OCI-LY1 (cell line): ENCODE measurements at regions not wholly inside any gene's neighbourhood (a gene's known extent, or its start where the extent isn't known, plus 50 kb on each side); places are given as distances from the start of the nearest gene placed in this dataset.

Source experiments
- H2AFZ ChIP-seq: fragments of 200-600 bp; sonication (generic), shearing (Covaris generic); 2 replicates; pipeline ENCODE4 v1.6.0; 2014; ENCODE audit warnings: antibody characterized with exemption, mild to moderate bottlenecking, low read length
- H3F3A ChIP-seq: fragments of 200-600 bp; sonication (generic), shearing (Covaris generic); 2 replicates; pipeline ENCODE4 v1.6.0; 2014; ENCODE audit warnings: mild to moderate bottlenecking, antibody characterized with exemption, low read length, moderate library complexity; ENCODE audit not compliant: insufficient read depth
- H3K27ac ChIP-seq: fragments of 200-600 bp; sonication (generic); 2 replicates; pipeline ENCODE4 v1.5.1; 2014; ENCODE audit warnings: low read length, mixed run types, mild to moderate bottlenecking, low read depth; ENCODE audit not compliant: poor library complexity, severe bottlenecking
- H3K27me3 ChIP-seq: fragments of 200-600 bp; sonication (generic); 2 replicates; pipeline ENCODE4 v1.6.0; 2014; ENCODE audit warnings: antibody characterized with exemption, mild to moderate bottlenecking, low read length, moderate library complexity; ENCODE audit not compliant: insufficient read depth
- H3K36me3 ChIP-seq: fragments of 200-600 bp; sonication (generic); 2 replicates; pipeline ENCODE4 v1.6.1; 2014; ENCODE audit warnings: mild to moderate bottlenecking, antibody characterized with exemption, low read length, moderate library complexity, mixed read lengths; ENCODE audit not compliant: insufficient read depth
- H3K4me1 ChIP-seq: fragments of 200-600 bp; sonication (generic); 2 replicates; pipeline ENCODE4 v1.5.1; 2014; ENCODE audit warnings: mild to moderate bottlenecking, low read length, moderate library complexity; ENCODE audit not compliant: insufficient read depth, severe bottlenecking
- H3K4me2 ChIP-seq: fragments of 200-600 bp; sonication (generic), shearing (Covaris generic); 2 replicates; pipeline ENCODE4 v1.6.1; 2014; ENCODE audit warnings: low read length
- H3K4me3 ChIP-seq: fragments of 200-600 bp; sonication (generic); 2 replicates; pipeline ENCODE4 v1.5.1; 2014; ENCODE audit warnings: low read length, low read depth, mild to moderate bottlenecking, mixed read lengths; ENCODE audit not compliant: poor library complexity, severe bottlenecking
- H3K79me2 ChIP-seq: fragments of 200-600 bp; shearing (Covaris generic); 2 replicates; pipeline ENCODE4 v1.6.1; 2016; ENCODE audit warnings: mixed run types, low read length, mixed read lengths; ENCODE audit not compliant: insufficient read depth
- H3K9ac ChIP-seq: fragments of 200-600 bp; sonication (generic), shearing (Covaris generic); 2 replicates; pipeline ENCODE4 v1.6.1; 2014; ENCODE audit warnings: mild to moderate bottlenecking, low read length, mixed read lengths
- H3K9me2 ChIP-seq: fragments of 200-600 bp; sonication (generic), shearing (Covaris generic); 2 replicates; pipeline ENCODE4 v1.6.1; 2014; ENCODE audit warnings: low read depth, mild to moderate bottlenecking, low read length, mixed read lengths
- H3K9me3 ChIP-seq: fragments of 200-600 bp; shearing (Covaris generic); 2 replicates; pipeline ENCODE4 v1.6.1; 2014; ENCODE audit warnings: low read length, mixed read lengths
- H4K20me1 ChIP-seq: fragments of 200-600 bp; sonication (generic), shearing (Covaris generic); 2 replicates; pipeline ENCODE4 v1.6.0; 2016; ENCODE audit warnings: mild to moderate bottlenecking, low read length; ENCODE audit not compliant: insufficient read depth
- CTCF ChIP-seq: fragments of 200-600 bp; sonication (generic), shearing (Covaris generic); IDR thresholded peaks from 2 replicates; pipeline ENCODE4 v1.5.1; 2017; ENCODE audit warnings: mild to moderate bottlenecking, antibody characterized with exemption, low read length, moderate library complexity, mixed read lengths
- EZH2 ChIP-seq: fragments of 200-600 bp; sonication (generic), shearing (Covaris generic); IDR thresholded peaks from 2 replicates; pipeline ENCODE4 v1.8.0; 2017; ENCODE audit warnings: borderline replicate concordance, mixed run types, mild to moderate bottlenecking, antibody characterized with exemption, low read length, moderate library complexity, mixed read lengths

- no peaks in the 10 kb centered on the region for H4K20me1 ChIP-seq
- H3K27ac ChIP-seq, result no peak overlapping the region
- no peaks in the 10 kb centered on the region for H3K9me3 ChIP-seq
- no peaks in the 10 kb centered on the region for H3K79me2 ChIP-seq
- no peak overlapping the region for H3K9ac ChIP-seq
- no peaks in the 10 kb centered on the region for H3K9me2 ChIP-seq
- H3K27me3 ChIP-seq, result no peaks in the 10 kb centered on the region
- H3K36me3 ChIP-seq, result no peaks in the 10 kb centered on the region
- H3F3A ChIP-seq, result no peaks in the 10 kb centered on the region
- no peak overlapping the region for H3K4me2 ChIP-seq
- TF ChIP-seq CTCF, result no peak
- TF ChIP-seq EZH2, result no peak
- no peak overlapping the region for H2AFZ ChIP-seq
- H3K4me1 ChIP-seq, result no peaks in the 10 kb centered on the region
- no peak overlapping the region for H3K4me3 ChIP-seq
Measured at GRCh38 chr6:155509743-155510475, 54.3 kb upstream of the NOX3 start.

DNA sequence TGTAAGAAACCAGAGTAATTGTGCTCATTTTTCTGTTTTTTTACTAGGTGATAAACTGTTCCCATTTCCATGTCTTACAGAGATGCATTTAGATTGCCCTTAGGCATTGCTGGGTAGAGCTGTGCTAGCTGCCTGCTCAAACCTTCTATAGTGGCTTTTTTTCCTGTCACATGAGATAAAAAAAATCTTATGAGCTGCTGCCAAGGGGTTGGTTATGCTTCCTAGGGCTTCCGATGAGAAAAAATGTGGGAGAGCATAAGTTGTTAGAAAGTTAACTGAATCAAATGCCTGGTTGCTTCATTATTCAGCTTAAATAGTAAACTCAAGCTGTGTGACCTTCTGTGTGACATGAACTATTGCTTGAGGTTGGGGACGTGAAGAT, 50.0 kb upstream of the NOX3 start:
- H3K36me3 ChIP-seq, result no peaks in the 10 kb centered on the region

More for the DNA sequence above, 50.0 kb upstream of the NOX3 start:
- H3F3A ChIP-seq, result no peaks in the 10 kb centered on the region
- H2AFZ ChIP-seq, result no peak overlapping the region
- H3K9ac ChIP-seq, result no peak overlapping the region
- H4K20me1 ChIP-seq, result no peaks in the 10 kb centered on the region
- no peak overlapping the region for H3K4me3 ChIP-seq
- peaks cover 5% of the 10 kb centered on the region; the same call in 1 of the 2 replicates for H3K9me3 ChIP-seq
- H3K4me1 ChIP-seq, result no peaks in the 10 kb centered on the region
- H3K27me3 ChIP-seq, result no peaks in the 10 kb centered on the region
- TF ChIP-seq CTCF (no peak), EZH2 (no peak)
- no peak overlapping the region for H3K27ac ChIP-seq
- H3K4me2 ChIP-seq, result no peak overlapping the region
- no peaks in the 10 kb centered on the region for H3K9me2 ChIP-seq
- H3K79me2 ChIP-seq, result no peaks in the 10 kb centered on the region
